Spleen (tissue), 11 donors: ENCODE measurements at regions not wholly inside any gene's neighbourhood (a gene's known extent, or its start where the extent isn't known, plus 50 kb on each side); places are given as distances from the start of the nearest gene placed in this dataset.

Source experiments
- DNase-seq: peaks from one replicate; pipeline ENCODE4 v3.0.0-alpha.2; 2020
- H3K27ac ChIP-seq, 8 donors: fragments of 200-600 bp; sonication (generic) in 7 of 8; 1 replicate in 4 of 8; 2 replicates in 4 of 8; pipeline versions ENCODE4 v1.5.0 to v1.8.0; 2016 to 2021; ENCODE audit warnings: inconsistent platforms in 4 of 8, mild to moderate bottlenecking in 4 of 8, moderate library complexity in 1 of 8
- H3K27me3 ChIP-seq, 7 donors: fragments of 200-600 bp; sonication (generic) in 6 of 7; replicated peaks in 1 of 7; 1 replicate in 4 of 7; 2 replicates in 3 of 7; pipeline versions ENCODE4 v1.5.0 to v1.8.0; 2016 to 2021; ENCODE audit warnings: inconsistent platforms in 3 of 7, mild to moderate bottlenecking in 1 of 7
- H3K36me3 ChIP-seq, 6 donors: fragments of 200-600 bp; sonication (generic) in 5 of 6; 1 replicate in 4 of 6; 2 replicates in 2 of 6; pipeline versions ENCODE4 v1.5.0 to v1.8.0; 2016 to 2021; ENCODE audit warnings: inconsistent platforms in 2 of 6
- H3K4me1 ChIP-seq, 6 donors: fragments of 200-600 bp; sonication (generic) in 5 of 6; 1 replicate in 3 of 6; 2 replicates in 3 of 6; pipeline versions ENCODE4 v1.5.0 to v1.8.0; 2016 to 2021; ENCODE audit warnings: inconsistent platforms in 3 of 6
- H3K4me3 ChIP-seq, 8 donors: fragments of 200-600 bp; sonication (generic) in 7 of 8; 1 replicate in 4 of 8; 2 replicates in 4 of 8; pipeline versions ENCODE4 v1.5.0 to v1.8.0; 2016 to 2021; ENCODE audit warnings: inconsistent platforms in 4 of 8, mild to moderate bottlenecking in 4 of 8, moderate library complexity in 2 of 8
- H3K9me3 ChIP-seq, 8 donors: fragments of 200-600 bp; sonication (generic) in 7 of 8; 1 replicate in 4 of 8; 2 replicates in 4 of 8; pipeline versions ENCODE4 v1.5.0 to v1.8.0; 2016 to 2021; ENCODE audit warnings: inconsistent platforms in 4 of 8
- POLR2A ChIP-seq, 3 donors: fragments of 450-650 bp; IDR thresholded peaks; one replicate each; pipeline ENCODE4 v1.5.1; 2017; ENCODE audit warnings: antibody characterized with exemption in 3 of 3, mild to moderate bottlenecking in 1 of 3
- POLR2AphosphoS5 ChIP-seq, 3 donors: sonication (generic); formaldehyde crosslinking; IDR thresholded peaks; one replicate each; pipeline ENCODE4 v1.5.1; 2017; ENCODE audit warnings: antibody characterized with exemption in 3 of 3
- WGBS, 5 donors: extraction: QIAGEN DNeasy Blood & Tissue Kit in 3 of 5; methylation state at CpG; one replicate each; pipeline versions ENCODE4 v1.1.5 to v1.1.7; 2013 to 2018; 5-methylcytosine and 5-hydroxymethylcytosine counted together
- intact Hi-C: fragments of 100-400 bp; cut with DNase I; formaldehyde crosslinking; loops from one replicate; pipeline ENCODE4 v1.15.0; 2023; ENCODE audit warnings: low total_unique reads
- small RNA-seq, 4 donors: library from RNA; depleted of rRNA; stranded (forward); fragments of <200 nt; gene quantifications; one replicate each; pipeline ENCODE3, GENCODE V24; 2016
- TF ChIP-seq, protein P1 (sequence below), 11 experiments: fragments of 200-600 bp in 7 of 11; fragments of 450-650 bp in 4 of 11; sonication (generic) in 4 of 11; IDR thresholded peaks in 8 of 11; conservative IDR thresholded peaks in 3 of 11; 1 replicate in 7 of 11; 2 replicates in 4 of 11; pipeline versions ENCODE4 v1.4.0 to v1.8.0; 2016 to 2021; ENCODE audit warnings: antibody characterized with exemption in 11 of 11, inconsistent platforms in 4 of 11, mild to moderate bottlenecking in 1 of 11
- donor health status: healthy with polysubstance abuse.
- donor health status: DM: no; HTN: no; CAD: no; lungs with moderate emphysema.
- donor health status: DM: no; HTN: no; CAD: no.
- donor health status: Bipolar disorder and iron deficiency.
- donor health status: healthy.
- donor health status: DM: no; HTN: no; CAD: no.
- donor health status: DM: yes; HTN: yes; CAD: no.

GRCh38 chr7:10912077-10912476 is 61.6 kb upstream of the PHF14 start:
- H3K36me3 ChIP-seq = no peaks in the 10 kb centered on the region
- H3K27ac ChIP-seq = no peak overlapping the region
- H3K9me3 ChIP-seq = peaks cover 0 to 23% (median 20%) of the 10 kb centered on the region in 8 donors
- 66 to 80% (median 72%) methylated on average over 1 of the region's 1 CpG for WGBS, 5 donors
- intact Hi-C loops = no loop called here
- H3K27me3 ChIP-seq = no peaks in the 10 kb centered on the region
- no peaks in the 10 kb centered on the region for H3K4me1 ChIP-seq
- DNase-seq = no peak
- no peak overlapping the region for H3K4me3 ChIP-seq
- TF ChIP-seq POLR2A (IDR thresholded peaks at IDR 0.05) = no peak
- no peak for TF ChIP-seq POLR2AphosphoS5 (IDR thresholded peaks at IDR 0.05)
- TF ChIP-seq, protein P1, sequence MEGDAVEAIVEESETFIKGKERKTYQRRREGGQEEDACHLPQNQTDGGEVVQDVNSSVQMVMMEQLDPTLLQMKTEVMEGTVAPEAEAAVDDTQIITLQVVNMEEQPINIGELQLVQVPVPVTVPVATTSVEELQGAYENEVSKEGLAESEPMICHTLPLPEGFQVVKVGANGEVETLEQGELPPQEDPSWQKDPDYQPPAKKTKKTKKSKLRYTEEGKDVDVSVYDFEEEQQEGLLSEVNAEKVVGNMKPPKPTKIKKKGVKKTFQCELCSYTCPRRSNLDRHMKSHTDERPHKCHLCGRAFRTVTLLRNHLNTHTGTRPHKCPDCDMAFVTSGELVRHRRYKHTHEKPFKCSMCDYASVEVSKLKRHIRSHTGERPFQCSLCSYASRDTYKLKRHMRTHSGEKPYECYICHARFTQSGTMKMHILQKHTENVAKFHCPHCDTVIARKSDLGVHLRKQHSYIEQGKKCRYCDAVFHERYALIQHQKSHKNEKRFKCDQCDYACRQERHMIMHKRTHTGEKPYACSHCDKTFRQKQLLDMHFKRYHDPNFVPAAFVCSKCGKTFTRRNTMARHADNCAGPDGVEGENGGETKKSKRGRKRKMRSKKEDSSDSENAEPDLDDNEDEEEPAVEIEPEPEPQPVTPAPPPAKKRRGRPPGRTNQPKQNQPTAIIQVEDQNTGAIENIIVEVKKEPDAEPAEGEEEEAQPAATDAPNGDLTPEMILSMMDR (IDR thresholded peaks at IDR 0.05 in 8 of 11, conservative IDR thresholded peaks at IDR 0.05 in 3 of 11) = no peak

- no peak for DNase-seq
- Histone ChIP-seq H3K36me3 (no peaks in the 10 kb centered on the region), H3K4me1 (no peaks in the 10 kb centered on the region), H3K27me3 (no peaks in the 10 kb centered on the region), H3K9me3 (peaks cover 0 to 23% (median 20%) of the 10 kb centered on the region in 8 donors), H3K4me3 (no peak overlapping the region), H3K27ac (no peak overlapping the region)
- 56 to 70% (median 57%) methylated on average over 2 of the region's 2 CpGs for WGBS, 5 donors
- intact Hi-C loops = no loop called here
- TF ChIP-seq, protein P1 (IDR thresholded peaks at IDR 0.05 in 8 of 11, conservative IDR thresholded peaks at IDR 0.05 in 3 of 11) = no peak
- no peak for TF ChIP-seq POLR2A (IDR thresholded peaks at IDR 0.05)
- no peak for TF ChIP-seq POLR2AphosphoS5 (IDR thresholded peaks at IDR 0.05)
These were observed 60.2 kb upstream of the PHF14 start for GRCh38 chr7:10913457-10913856.

DNA sequence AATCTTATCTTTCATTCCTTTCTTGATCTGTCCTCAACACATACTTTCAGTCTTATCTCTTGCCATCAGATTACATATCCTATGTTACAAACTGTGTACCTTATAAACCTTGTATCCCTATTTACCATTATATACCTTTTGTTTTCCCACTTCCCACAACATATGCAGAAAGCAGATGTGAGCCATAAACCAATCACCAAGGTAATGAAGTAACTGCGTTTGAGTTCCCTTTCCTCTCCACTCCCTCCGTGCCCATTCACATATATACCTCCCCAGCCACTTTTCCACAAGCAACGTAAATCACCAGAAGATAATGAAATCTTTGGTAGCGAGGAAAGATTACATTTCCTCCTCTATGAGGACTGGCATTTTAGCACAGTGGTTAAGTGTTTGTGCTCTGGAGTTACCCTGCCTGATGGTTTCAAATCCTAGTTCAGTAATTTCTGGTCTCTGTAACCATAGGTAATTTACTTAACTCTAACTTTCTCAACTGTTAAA is 55.5 kb upstream of the PHF14 start:
- WGBS, 5 donors = 48 to 50% (median 50%) methylated on average over 4 of the region's 4 CpGs
- H3K4me3 ChIP-seq = no peak overlapping the region
- no peak for DNase-seq
- no peaks in the 10 kb centered on the region for H3K4me1 ChIP-seq
- TF ChIP-seq, protein P1 (IDR thresholded peaks at IDR 0.05 in 8 of 11, conservative IDR thresholded peaks at IDR 0.05 in 3 of 11) = no peak
- TF ChIP-seq POLR2A (IDR thresholded peaks at IDR 0.05) = no peak
- no peak for TF ChIP-seq POLR2AphosphoS5 (IDR thresholded peaks at IDR 0.05)
- no peaks in the 10 kb centered on the region for H3K9me3 ChIP-seq
- no peak overlapping the region for H3K27ac ChIP-seq
- intact Hi-C loops = no loop called here
- no peaks in the 10 kb centered on the region for H3K36me3 ChIP-seq
- H3K27me3 ChIP-seq = no peaks in the 10 kb centered on the region

- Histone ChIP-seq H3K27ac (no peak overlapping the region), H3K4me1 (no peaks in the 10 kb centered on the region), H3K9me3 (no peaks in the 10 kb centered on the region), H3K36me3 (no peaks in the 10 kb centered on the region), H3K4me3 (no peak overlapping the region), H3K27me3 (no peaks in the 10 kb centered on the region)
- 86 to 95% (median 90%) methylated on average over 2 of the region's 2 CpGs for WGBS, 5 donors
- no peak for TF ChIP-seq POLR2A (IDR thresholded peaks at IDR 0.05)
- TF ChIP-seq POLR2AphosphoS5 (IDR thresholded peaks at IDR 0.05) = no peak
- TF ChIP-seq, protein P1 (IDR thresholded peaks at IDR 0.05 in 8 of 11, conservative IDR thresholded peaks at IDR 0.05 in 3 of 11) = no peak
- intact Hi-C loops = no loop called here
- DNase-seq = no peak
These were observed 53.7 kb upstream of the PHF14 start for GRCh38 chr7:10919923-10920322.

Small RNA genes lying in the stretch of these regions (small RNA-seq; reads per million reads assigned to genes)
- gene AC004852.1 = 0 reads per million in 4 donors
- 0 reads per million in 4 donors for gene AC009945.1
- 0 reads per million in 4 donors for gene RF00012
- gene RF00019 = 0 reads per million in 4 donors
